ENCODE measurements at regions not wholly inside any gene's neighbourhood (a gene's known extent, or its start where the extent isn't known, plus 50 kb on each side); places are given as distances from the start of the nearest gene placed in this dataset.

DNA sequence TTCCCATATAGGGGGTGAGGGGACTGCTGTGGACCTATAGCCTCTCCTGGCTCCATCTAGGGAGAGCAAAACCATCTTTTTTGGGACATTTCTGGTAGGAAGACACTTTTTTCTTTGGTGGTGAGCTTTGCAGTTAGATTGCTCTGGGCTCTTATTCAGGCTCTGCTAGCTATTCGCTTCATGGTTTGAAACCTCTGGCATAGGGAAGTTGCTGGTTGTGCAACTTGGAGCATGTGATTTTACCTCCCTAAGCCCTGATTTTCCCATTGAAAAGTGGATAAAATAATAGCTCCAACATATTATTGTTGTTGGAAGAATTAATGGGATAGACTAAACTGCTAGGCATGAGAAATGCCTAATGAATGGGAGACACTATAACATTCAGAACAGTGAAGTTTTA lies 69.6 kb downstream of the CYP26A1 start:
- H3K9me3 ChIP-seq, result no peaks in the 10 kb centered on the region
- ATAC-seq (no peak), DNase-seq (no peak)
- H3K27me3 ChIP-seq, result no peaks in the 10 kb centered on the region
- H3K4me3 ChIP-seq, result no peak overlapping the region
- whole genome bisulfite sequencing (ENCODE audit: insufficient coverage, low coverage, low lambda C conversion rate, missing lambda C conversion rate), result 57% methylated on average over 1 of the region's 1 CpG
- intact Hi-C loops (cut with DNase I), result no loop called here
- TF ChIP-seq, protein P1, sequence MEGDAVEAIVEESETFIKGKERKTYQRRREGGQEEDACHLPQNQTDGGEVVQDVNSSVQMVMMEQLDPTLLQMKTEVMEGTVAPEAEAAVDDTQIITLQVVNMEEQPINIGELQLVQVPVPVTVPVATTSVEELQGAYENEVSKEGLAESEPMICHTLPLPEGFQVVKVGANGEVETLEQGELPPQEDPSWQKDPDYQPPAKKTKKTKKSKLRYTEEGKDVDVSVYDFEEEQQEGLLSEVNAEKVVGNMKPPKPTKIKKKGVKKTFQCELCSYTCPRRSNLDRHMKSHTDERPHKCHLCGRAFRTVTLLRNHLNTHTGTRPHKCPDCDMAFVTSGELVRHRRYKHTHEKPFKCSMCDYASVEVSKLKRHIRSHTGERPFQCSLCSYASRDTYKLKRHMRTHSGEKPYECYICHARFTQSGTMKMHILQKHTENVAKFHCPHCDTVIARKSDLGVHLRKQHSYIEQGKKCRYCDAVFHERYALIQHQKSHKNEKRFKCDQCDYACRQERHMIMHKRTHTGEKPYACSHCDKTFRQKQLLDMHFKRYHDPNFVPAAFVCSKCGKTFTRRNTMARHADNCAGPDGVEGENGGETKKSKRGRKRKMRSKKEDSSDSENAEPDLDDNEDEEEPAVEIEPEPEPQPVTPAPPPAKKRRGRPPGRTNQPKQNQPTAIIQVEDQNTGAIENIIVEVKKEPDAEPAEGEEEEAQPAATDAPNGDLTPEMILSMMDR (IDR thresholded peaks at IDR 0.05), result no peak
- no peak for TF ChIP-seq POLR2A (IDR thresholded peaks at IDR 0.05)
- H3K4me1 ChIP-seq, result no peaks in the 10 kb centered on the region
- no peak overlapping the region for H3K27ac ChIP-seq
- no peaks in the 10 kb centered on the region for H3K36me3 ChIP-seq

DNA sequence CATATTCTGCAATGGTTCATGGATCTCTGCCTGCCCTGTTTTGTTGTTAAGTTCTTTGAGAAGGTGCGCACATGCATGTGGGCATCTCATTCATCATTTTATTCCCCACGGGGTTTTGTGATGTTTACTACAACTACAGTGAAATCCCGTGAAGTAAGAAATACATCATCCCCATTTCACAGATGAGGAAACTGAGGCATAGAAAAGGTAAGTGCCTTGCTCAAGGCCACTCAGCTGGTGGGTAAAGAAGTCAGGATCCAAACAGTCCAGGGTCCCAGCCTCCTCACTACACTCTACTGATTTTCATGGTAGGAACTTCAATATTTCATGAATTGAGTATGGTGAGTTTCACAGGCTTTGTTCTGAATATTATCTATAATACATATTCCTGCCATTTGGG lies 72.6 kb downstream of the CYP26A1 start:
- Histone ChIP-seq H3K9me3 (no peaks in the 10 kb centered on the region), H3K4me3 (no peak overlapping the region), H3K36me3 (no peaks in the 10 kb centered on the region), H3K27me3 (no peaks in the 10 kb centered on the region), H3K4me1 (no peaks in the 10 kb centered on the region), H3K27ac (no peak overlapping the region)
- ATAC-seq (no peak), DNase-seq (no peak)
- 92% methylated on average over 3 of the region's 3 CpGs for WGBS (ENCODE audit: insufficient coverage, low coverage, low lambda C conversion rate, missing lambda C conversion rate)
- no peak for TF ChIP-seq POLR2A (IDR thresholded peaks at IDR 0.05)
- TF ChIP-seq, protein P1 (IDR thresholded peaks at IDR 0.05), result no peak
- intact Hi-C loops (cut with DNase I), result no loop called here

DNA sequence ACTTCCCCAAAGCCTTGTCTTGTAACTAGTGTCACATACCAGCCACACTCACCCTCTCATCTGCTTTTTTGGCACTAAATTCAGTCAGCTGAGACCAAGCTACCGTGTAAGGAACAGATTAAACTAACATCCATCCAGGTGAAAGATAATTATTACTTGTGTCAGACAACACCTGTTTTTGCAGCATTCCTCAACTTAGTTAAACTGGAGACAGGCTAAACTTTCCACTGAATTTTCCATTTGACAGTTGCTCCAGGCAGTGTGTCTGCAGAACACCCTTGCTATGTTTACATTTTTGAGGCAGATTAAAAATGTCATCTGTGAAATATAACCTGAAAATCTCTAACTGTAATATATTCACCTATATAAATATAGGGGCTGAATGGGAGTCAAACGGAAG lies 73.6 kb downstream of the CYP26A1 start:
- no peaks in the 10 kb centered on the region for H3K4me1 ChIP-seq
- TF ChIP-seq POLR2A (IDR thresholded peaks at IDR 0.05), result no peak
- TF ChIP-seq, protein P1 (IDR thresholded peaks at IDR 0.05), result no peak
- DNase-seq, result no peak
- 49% methylated on average over 2 of the region's 2 CpGs for WGBS (ENCODE audit: insufficient coverage, low coverage, low lambda C conversion rate, missing lambda C conversion rate)
- H3K36me3 ChIP-seq, result no peaks in the 10 kb centered on the region
- no peak for ATAC-seq
- H3K9me3 ChIP-seq, result no peaks in the 10 kb centered on the region
- no peak overlapping the region for H3K4me3 ChIP-seq
- intact Hi-C loops (cut with DNase I), result no loop called here
- H3K27ac ChIP-seq, result no peak overlapping the region
- H3K27me3 ChIP-seq, result no peaks in the 10 kb centered on the region

DNA sequence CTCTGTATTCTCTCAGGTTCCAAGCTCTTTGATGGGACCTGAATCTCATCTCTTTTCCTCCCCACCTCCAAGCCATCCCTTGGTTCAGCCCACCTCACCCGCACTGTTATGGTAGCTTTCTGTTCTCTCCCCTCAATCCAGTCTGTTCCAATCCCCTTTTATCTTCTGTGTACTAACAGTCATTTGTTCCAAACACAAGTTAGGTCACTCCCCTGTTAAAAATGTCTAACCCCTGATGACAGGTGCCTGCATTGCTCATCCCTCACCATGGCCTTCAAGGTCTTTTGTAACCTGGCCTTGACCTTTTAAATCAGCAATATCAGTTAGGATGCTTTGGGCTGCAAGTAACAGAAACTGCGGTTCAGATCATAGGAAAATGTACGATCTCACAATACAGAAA lies 74.8 kb downstream of the CYP26A1 start:
- DNase-seq (no peak), ATAC-seq (no peak)
- 80% methylated on average over 2 of the region's 3 CpGs for WGBS (ENCODE audit: insufficient coverage, low coverage, low lambda C conversion rate, missing lambda C conversion rate)
- Histone ChIP-seq H3K27ac (no peak overlapping the region), H3K27me3 (no peaks in the 10 kb centered on the region), H3K4me1 (no peaks in the 10 kb centered on the region), H3K4me3 (no peak overlapping the region), H3K36me3 (no peaks in the 10 kb centered on the region), H3K9me3 (no peaks in the 10 kb centered on the region)
- TF ChIP-seq, protein P1 (IDR thresholded peaks at IDR 0.05), result no peak
- no peak for TF ChIP-seq POLR2A (IDR thresholded peaks at IDR 0.05)
- intact Hi-C loops (cut with DNase I), result no loop called here

DNA sequence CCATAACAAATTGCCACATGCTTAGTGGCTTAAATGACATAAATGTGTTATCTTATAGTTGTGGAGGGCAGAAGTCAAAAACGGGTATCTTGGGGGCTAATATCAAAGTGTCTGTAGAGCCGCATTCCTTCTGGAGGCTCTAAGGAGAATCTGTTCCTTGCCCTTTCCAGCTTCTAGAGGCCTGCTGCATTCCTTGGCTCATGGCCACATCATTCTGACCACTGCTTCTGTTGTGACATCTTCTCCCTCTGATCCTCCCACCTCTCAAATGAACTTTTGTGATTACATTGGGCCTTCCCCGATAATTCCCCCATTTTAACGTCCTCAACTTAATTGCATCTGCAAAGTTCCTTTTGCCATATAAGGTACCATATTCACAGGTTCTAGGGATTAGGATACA lies 76.1 kb downstream of the CYP26A1 start:
- Histone ChIP-seq H3K36me3 (no peaks in the 10 kb centered on the region), H3K9me3 (no peaks in the 10 kb centered on the region), H3K4me1 (no peaks in the 10 kb centered on the region), H3K4me3 (no peak overlapping the region), H3K27me3 (no peaks in the 10 kb centered on the region), H3K27ac (no peak overlapping the region)
- no peak for ATAC-seq
- intact Hi-C loops (cut with DNase I), result no loop called here
- no peak for DNase-seq
- TF ChIP-seq, protein P1 (IDR thresholded peaks at IDR 0.05), result no peak
- TF ChIP-seq POLR2A (IDR thresholded peaks at IDR 0.05), result no peak
- 73% methylated on average over 3 of the region's 4 CpGs for WGBS (ENCODE audit: insufficient coverage, low coverage, low lambda C conversion rate, missing lambda C conversion rate)
